DOHH2 (cell line): ENCODE measurements at regions not wholly inside any gene's neighbourhood (a gene's known extent, or its start where the extent isn't known, plus 50 kb on each side); places are given as distances from the start of the nearest gene placed in this dataset.

Experiments
- H3F3A ChIP-seq: fragments of 200-600 bp; sonication (generic), shearing (Covaris generic); 2 replicates; pipeline ENCODE4 v1.6.0; 2016; ENCODE audit warnings: antibody characterized with exemption, mild to moderate bottlenecking; ENCODE audit not compliant: control insufficient read depth, insufficient read depth
- H3K27ac ChIP-seq: fragments of 200-600 bp; sonication (generic); 2 replicates; pipeline ENCODE4 v1.5.1; 2014; ENCODE audit warnings: low read depth, mild to moderate bottlenecking, low read length, moderate library complexity
- H3K27me3 ChIP-seq: fragments of 200-600 bp; sonication (generic); 2 replicates; pipeline ENCODE4 v1.6.1; 2014; ENCODE audit warnings: mild to moderate bottlenecking, low read length, mixed read lengths; ENCODE audit not compliant: control insufficient read depth
- H3K36me3 ChIP-seq: fragments of 200-600 bp; sonication (generic); 2 replicates; pipeline ENCODE4 v1.6.1; 2014; ENCODE audit warnings: mild to moderate bottlenecking, low read length, moderate library complexity, mixed read lengths; ENCODE audit not compliant: control insufficient read depth
- H3K4me1 ChIP-seq: fragments of 200-600 bp; sonication (generic); 2 replicates; pipeline ENCODE4 v1.6.1; 2014; ENCODE audit warnings: mild to moderate bottlenecking, low read length, mixed read lengths; ENCODE audit not compliant: control insufficient read depth
- H3K4me2 ChIP-seq: fragments of 200-600 bp; sonication (generic); 2 replicates; pipeline ENCODE4 v1.6.0; 2014; ENCODE audit warnings: mild to moderate bottlenecking, low read length, moderate library complexity
- H3K4me3 ChIP-seq: fragments of 200-600 bp; sonication (generic); 2 replicates; pipeline ENCODE4 v1.5.1; 2014; ENCODE audit warnings: mild to moderate bottlenecking, low read length, mixed read lengths
- H3K79me2 ChIP-seq: fragments of 200-600 bp; sonication (generic); 2 replicates; pipeline ENCODE4 v1.6.1; 2014; ENCODE audit warnings: mild to moderate bottlenecking, low read length, mixed read lengths; ENCODE audit not compliant: control insufficient read depth
- H3K9me2 ChIP-seq: fragments of 200-600 bp; sonication (generic); replicated peaks from 2 replicates; pipeline ENCODE4 v1.6.1; 2014; ENCODE audit warnings: mild to moderate bottlenecking, low read length, mixed read lengths; ENCODE audit not compliant: control insufficient read depth
- H3K9me3 ChIP-seq: fragments of 200-600 bp; sonication (generic); 2 replicates; pipeline ENCODE4 v1.6.1; 2014; ENCODE audit warnings: antibody characterized with exemption, low read length, mixed read lengths; ENCODE audit not compliant: control insufficient read depth, insufficient read depth
- H4K20me1 ChIP-seq: fragments of 200-600 bp; sonication (generic); 2 replicates; pipeline ENCODE4 v1.6.0; 2014; ENCODE audit warnings: low read depth, mild to moderate bottlenecking, antibody characterized with exemption, low read length, moderate library complexity; ENCODE audit not compliant: control insufficient read depth, insufficient read depth
- CTCF ChIP-seq: fragments of 200-600 bp; sonication (generic); IDR thresholded peaks from one replicate; pipeline ENCODE4 v1.5.1; 2014; ENCODE audit warnings: antibody characterized with exemption, mild to moderate bottlenecking, low read depth, low read length; ENCODE audit not compliant: poor library complexity, severe bottlenecking
- EZH2phosphoT487 ChIP-seq: fragments of 200-600 bp; sonication (generic); IDR thresholded peaks from 2 replicates; pipeline ENCODE4 v1.6.1; 2017; ENCODE audit warnings: borderline replicate concordance, mild to moderate bottlenecking, antibody characterized with exemption, low read length, moderate library complexity, mixed read lengths

- Histone ChIP-seq H3K27me3 (no peaks in the 10 kb centered on the region), H3F3A (no peaks in the 10 kb centered on the region), H3K4me3 (no peak overlapping the region), H3K4me2 (no peak overlapping the region), H3K36me3 (no peaks in the 10 kb centered on the region; the same call in 1 of the 2 replicates), H3K27ac (no peak overlapping the region), H4K20me1 (no peaks in the 10 kb centered on the region), H3K79me2 (no peaks in the 10 kb centered on the region), H3K9me2 (no peaks in the 10 kb centered on the region), H3K4me1 (no peaks in the 10 kb centered on the region), H3K9me3 (no peaks in the 10 kb centered on the region)
- no peak for TF ChIP-seq EZH2phosphoT487
Observed at GRCh38 chr4:122229857-122230256, 77.7 kb downstream of the BLTP1 start.

- Histone ChIP-seq H3K4me3 (no peak overlapping the region), H3K4me1 (no peaks in the 10 kb centered on the region), H3F3A (no peaks in the 10 kb centered on the region), H3K9me3 (no peaks in the 10 kb centered on the region), H3K36me3 (no peaks in the 10 kb centered on the region; the same call in 1 of the 2 replicates), H3K4me2 (no peak overlapping the region), H3K79me2 (no peaks in the 10 kb centered on the region), H4K20me1 (no peaks in the 10 kb centered on the region), H3K9me2 (no peaks in the 10 kb centered on the region), H3K27ac (no peak overlapping the region), H3K27me3 (no peaks in the 10 kb centered on the region)
- TF ChIP-seq CTCF (no peak), EZH2phosphoT487 (no peak)
Observed at GRCh38 chr4:122232633-122233032, 80.5 kb downstream of the BLTP1 start.

- TF ChIP-seq EZH2phosphoT487: no peak
- TF ChIP-seq CTCF: no peak
- Histone ChIP-seq H3K79me2 (no peaks in the 10 kb centered on the region), H3K4me3 (no peak overlapping the region), H3F3A (no peaks in the 10 kb centered on the region), H3K9me2 (no peaks in the 10 kb centered on the region), H3K36me3 (peaks cover 3% of the 10 kb centered on the region), H3K27me3 (no peaks in the 10 kb centered on the region), H3K9me3 (no peaks in the 10 kb centered on the region), H4K20me1 (no peaks in the 10 kb centered on the region), H3K27ac (no peak overlapping the region), H3K4me1 (no peaks in the 10 kb centered on the region), H3K4me2 (no peak overlapping the region)
Observed at GRCh38 chr4:122234686-122235085, 82.6 kb downstream of the BLTP1 start.

- H4K20me1 ChIP-seq: no peaks in the 10 kb centered on the region
- H3K36me3 ChIP-seq: peaks cover 18% of the 10 kb centered on the region
- no peak overlapping the region for H3K4me2 ChIP-seq
- H3K27ac ChIP-seq: no peak overlapping the region
- no peaks in the 10 kb centered on the region for H3K9me3 ChIP-seq
- H3K27me3 ChIP-seq: no peaks in the 10 kb centered on the region
- no peaks in the 10 kb centered on the region for H3K9me2 ChIP-seq
- no peaks in the 10 kb centered on the region for H3K4me1 ChIP-seq
- TF ChIP-seq CTCF: no peak
- TF ChIP-seq EZH2phosphoT487: no peak
- H3K4me3 ChIP-seq: no peak overlapping the region
- no peaks in the 10 kb centered on the region for H3F3A ChIP-seq
- no peaks in the 10 kb centered on the region for H3K79me2 ChIP-seq
Observed at GRCh38 chr4:122243785-122244184, 91.7 kb downstream of the BLTP1 start.
